ENCODE measurements at regions not wholly inside any gene's neighbourhood (a gene's known extent, or its start where the extent isn't known, plus 50 kb on each side); places are given as distances from the start of the nearest gene placed in this dataset.

- DNase-seq (ENCODE audit: low spot score) = no peak
Measured at GRCh38 chr3:73245459-73245858, 184.0 kb downstream of the EBLN2 start.

GRCh38 chr3:73249047-73249446 lies 187.6 kb downstream of the EBLN2 start:
- Histone ChIP-seq H3K79me1 (ENCODE audit: low read depth, low read length) (no peaks in the 10 kb centered on the region), H2BK5ac (ENCODE audit: low read length) (no peak overlapping the region), H3K27ac (replicated peaks; ENCODE audit: low read length) (no peak overlapping the region), H3K4me1 (ENCODE audit: control insufficient read depth in 2 of 2, insufficient read depth in 1 of 2, low read depth in 1 of 2, low read length in 2 of 2) (no peaks in the 10 kb centered on the region), H2AK5ac (ENCODE audit: low read depth, low read length) (no peak overlapping the region), H4K91ac (ENCODE audit: low read depth, low read length, poor library complexity) (no peak overlapping the region), H2BK12ac (ENCODE audit: low read length) (no peak overlapping the region), H3K9me3 (replicated peaks in 1 of 2; ENCODE audit: control insufficient read depth in 2 of 2, insufficient read depth in 1 of 2, low read depth in 1 of 2, low read length in 2 of 2) (no peaks in the 10 kb centered on the region), H3K9ac (ENCODE audit: low read depth, low read length, poor library complexity) (no peak overlapping the region), H3K4me2 (ENCODE audit: insufficient read depth, low read length, poor library complexity, severe bottlenecking) (no peak overlapping the region), H2BK120ac (ENCODE audit: low read depth, low read length) (no peak overlapping the region), H2AFZ (ENCODE audit: low read length) (no peak overlapping the region), H3K36me3 (replicated peaks in 1 of 2; ENCODE audit: control insufficient read depth in 2 of 2, insufficient read depth in 2 of 2, low read length in 2 of 2) (no peaks in the 10 kb centered on the region), H3K27me3 (ENCODE audit: control insufficient read depth in 3 of 3, insufficient read depth in 3 of 3, low read depth in 1 of 3, low read length in 3 of 3) (peaks cover 0 to 3% (median 0%) of the 10 kb centered on the region in 3 experiments), H3K23ac (ENCODE audit: low read depth, low read length, poor library complexity) (no peak overlapping the region), H2BK15ac (ENCODE audit: low read length) (no peak overlapping the region), H3K18ac (ENCODE audit: low read length) (no peak overlapping the region), H3K14ac (ENCODE audit: low read length) (no peak overlapping the region), H4K8ac (ENCODE audit: low read depth, low read length) (no peak overlapping the region), H3K4ac (ENCODE audit: low read length) (no peak overlapping the region), H3K4me3 (ENCODE audit: low read length in 2 of 2) (no peak overlapping the region)
- WGBS, 2 donors (ENCODE audit: extremely low coverage in 2 of 2, insufficient read length in 2 of 2, insufficient replicate concordance in 1 of 2) = no CpG with 5 or more reads among the region's 7 CpGs
- no peak for DNase-seq (ENCODE audit: low spot score)

More at GRCh38 chr3:73245459-73245858, 184.0 kb downstream of the EBLN2 start:
- H3K18ac ChIP-seq (ENCODE audit: low read length) = no peak overlapping the region
- H3K9ac ChIP-seq (ENCODE audit: low read depth, low read length, poor library complexity) = no peak overlapping the region
- no CpG with 5 or more reads among the region's 1 CpG for WGBS, 2 donors (ENCODE audit: extremely low coverage in 2 of 2, insufficient read length in 2 of 2, insufficient replicate concordance in 1 of 2)
- no peaks in the 10 kb centered on the region for H3K27me3 ChIP-seq (ENCODE audit: control insufficient read depth in 3 of 3, insufficient read depth in 3 of 3, low read depth in 1 of 3, low read length in 3 of 3)
- no peak overlapping the region for H3K14ac ChIP-seq (ENCODE audit: low read length)
- no peak overlapping the region for H3K4me2 ChIP-seq (ENCODE audit: insufficient read depth, low read length, poor library complexity, severe bottlenecking)
- no peak overlapping the region for H3K4ac ChIP-seq (ENCODE audit: low read length)
- no peak overlapping the region for H4K91ac ChIP-seq (ENCODE audit: low read depth, low read length, poor library complexity)
- H3K27ac ChIP-seq (replicated peaks; ENCODE audit: low read length) = no peak overlapping the region
- no peak overlapping the region for H2BK120ac ChIP-seq (ENCODE audit: low read depth, low read length)
- no peaks in the 10 kb centered on the region for H3K79me1 ChIP-seq (ENCODE audit: low read depth, low read length)
- no peak overlapping the region for H3K4me3 ChIP-seq (ENCODE audit: low read length in 2 of 2)
- H3K4me1 ChIP-seq (ENCODE audit: control insufficient read depth in 2 of 2, insufficient read depth in 1 of 2, low read depth in 1 of 2, low read length in 2 of 2) = no peaks in the 10 kb centered on the region
- H4K8ac ChIP-seq (ENCODE audit: low read depth, low read length) = no peak overlapping the region
- H2BK12ac ChIP-seq (ENCODE audit: low read length) = no peak overlapping the region
- no peak overlapping the region for H2BK15ac ChIP-seq (ENCODE audit: low read length)
- no peak overlapping the region for H3K23ac ChIP-seq (ENCODE audit: low read depth, low read length, poor library complexity)
- H2AK5ac ChIP-seq (ENCODE audit: low read depth, low read length) = no peak overlapping the region
- no peaks in the 10 kb centered on the region for H3K9me3 ChIP-seq (replicated peaks in 1 of 2; ENCODE audit: control insufficient read depth in 2 of 2, insufficient read depth in 1 of 2, low read depth in 1 of 2, low read length in 2 of 2)
- H2AFZ ChIP-seq (ENCODE audit: low read length) = no peak overlapping the region
- H3K36me3 ChIP-seq (replicated peaks in 1 of 2; ENCODE audit: control insufficient read depth in 2 of 2, insufficient read depth in 2 of 2, low read length in 2 of 2) = no peaks in the 10 kb centered on the region
- no peak overlapping the region for H2BK5ac ChIP-seq (ENCODE audit: low read length)

- no peak overlapping the region for H3K4me2 ChIP-seq (ENCODE audit: insufficient read depth, low read length, poor library complexity, severe bottlenecking)
- no peak overlapping the region for H2AK5ac ChIP-seq (ENCODE audit: low read depth, low read length)
- H3K9me3 ChIP-seq (replicated peaks in 1 of 2; ENCODE audit: control insufficient read depth in 2 of 2, insufficient read depth in 1 of 2, low read depth in 1 of 2, low read length in 2 of 2) = no peaks in the 10 kb centered on the region
- no peak overlapping the region for H4K91ac ChIP-seq (ENCODE audit: low read depth, low read length, poor library complexity)
- H3K79me1 ChIP-seq (ENCODE audit: low read depth, low read length) = no peaks in the 10 kb centered on the region
- no peak overlapping the region for H2BK15ac ChIP-seq (ENCODE audit: low read length)
- no peak overlapping the region for H3K23ac ChIP-seq (ENCODE audit: low read depth, low read length, poor library complexity)
- no peak overlapping the region for H2BK120ac ChIP-seq (ENCODE audit: low read depth, low read length)
- no peak overlapping the region for H4K8ac ChIP-seq (ENCODE audit: low read depth, low read length)
- DNase-seq (ENCODE audit: low spot score) = no peak
- H3K27ac ChIP-seq (replicated peaks; ENCODE audit: low read length) = no peak overlapping the region
- H2BK12ac ChIP-seq (ENCODE audit: low read length) = no peak overlapping the region
- no peak overlapping the region for H2BK5ac ChIP-seq (ENCODE audit: low read length)
- H3K4me3 ChIP-seq (ENCODE audit: low read length in 2 of 2) = no peak overlapping the region
- WGBS, 2 donors (ENCODE audit: extremely low coverage in 2 of 2, insufficient read length in 2 of 2, insufficient replicate concordance in 1 of 2) = no CpG with 5 or more reads among the region's 5 CpGs
- H2AFZ ChIP-seq (ENCODE audit: low read length) = no peak overlapping the region
- H3K18ac ChIP-seq (ENCODE audit: low read length) = no peak overlapping the region
- no peak overlapping the region for H3K4ac ChIP-seq (ENCODE audit: low read length)
- no peaks in the 10 kb centered on the region for H3K4me1 ChIP-seq (ENCODE audit: control insufficient read depth in 2 of 2, insufficient read depth in 1 of 2, low read depth in 1 of 2, low read length in 2 of 2)
- peaks cover 0 to 5% (median 0%) of the 10 kb centered on the region in 3 experiments for H3K27me3 ChIP-seq (ENCODE audit: control insufficient read depth in 3 of 3, insufficient read depth in 3 of 3, low read depth in 1 of 3, low read length in 3 of 3)
- H3K9ac ChIP-seq (ENCODE audit: low read depth, low read length, poor library complexity) = no peak overlapping the region
- no peaks in the 10 kb centered on the region for H3K36me3 ChIP-seq (replicated peaks in 1 of 2; ENCODE audit: control insufficient read depth in 2 of 2, insufficient read depth in 2 of 2, low read length in 2 of 2)
- no peak overlapping the region for H3K14ac ChIP-seq (ENCODE audit: low read length)
Measured at GRCh38 chr3:73254062-73254461, 192.6 kb downstream of the EBLN2 start.

- no peak overlapping the region for H3K27ac ChIP-seq (replicated peaks; ENCODE audit: low read length)
- H3K4me1 ChIP-seq (ENCODE audit: control insufficient read depth in 2 of 2, insufficient read depth in 1 of 2, low read depth in 1 of 2, low read length in 2 of 2) = no peaks in the 10 kb centered on the region
- H2BK120ac ChIP-seq (ENCODE audit: low read depth, low read length) = no peak overlapping the region
- no peak overlapping the region for H4K8ac ChIP-seq (ENCODE audit: low read depth, low read length)
- no peak for DNase-seq (ENCODE audit: low spot score)
- H3K36me3 ChIP-seq (replicated peaks in 1 of 2; ENCODE audit: control insufficient read depth in 2 of 2, insufficient read depth in 2 of 2, low read length in 2 of 2) = no peaks in the 10 kb centered on the region
- no peak overlapping the region for H4K91ac ChIP-seq (ENCODE audit: low read depth, low read length, poor library complexity)
- H3K4me3 ChIP-seq (ENCODE audit: low read length in 2 of 2) = no peak overlapping the region
- no peak overlapping the region for H2BK5ac ChIP-seq (ENCODE audit: low read length)
- H3K9me3 ChIP-seq (replicated peaks in 1 of 2; ENCODE audit: control insufficient read depth in 2 of 2, insufficient read depth in 1 of 2, low read depth in 1 of 2, low read length in 2 of 2) = no peaks in the 10 kb centered on the region
- H2BK15ac ChIP-seq (ENCODE audit: low read length) = no peak overlapping the region
- no CpG with 5 or more reads among the region's 5 CpGs for WGBS, 2 donors (ENCODE audit: extremely low coverage in 2 of 2, insufficient read length in 2 of 2, insufficient replicate concordance in 1 of 2)
- H3K27me3 ChIP-seq (ENCODE audit: control insufficient read depth in 3 of 3, insufficient read depth in 3 of 3, low read depth in 1 of 3, low read length in 3 of 3) = peaks cover 0 to 5% (median 0%) of the 10 kb centered on the region in 3 experiments
- no peak overlapping the region for H2AFZ ChIP-seq (ENCODE audit: low read length)
- H2BK12ac ChIP-seq (ENCODE audit: low read length) = no peak overlapping the region
- H3K4ac ChIP-seq (ENCODE audit: low read length) = no peak overlapping the region
- no peak overlapping the region for H3K23ac ChIP-seq (ENCODE audit: low read depth, low read length, poor library complexity)
- no peak overlapping the region for H3K14ac ChIP-seq (ENCODE audit: low read length)
- no peaks in the 10 kb centered on the region for H3K79me1 ChIP-seq (ENCODE audit: low read depth, low read length)
- H3K4me2 ChIP-seq (ENCODE audit: insufficient read depth, low read length, poor library complexity, severe bottlenecking) = no peak overlapping the region
- no peak overlapping the region for H3K18ac ChIP-seq (ENCODE audit: low read length)
- no peak overlapping the region for H2AK5ac ChIP-seq (ENCODE audit: low read depth, low read length)
- no peak overlapping the region for H3K9ac ChIP-seq (ENCODE audit: low read depth, low read length, poor library complexity)
Measured at GRCh38 chr3:73255609-73256029, 194.2 kb downstream of the EBLN2 start.

All from neuronal stem cell (in vitro differentiated cells).